OCI-LY7 (cell line): ENCODE measurements at regions not wholly inside any gene's neighbourhood (a gene's known extent, or its start where the extent isn't known, plus 50 kb on each side); places are given as distances from the start of the nearest gene placed in this dataset.

Experiments
- EZH2phosphoT487 ChIP-seq: fragments of 200-600 bp; sonication (generic); IDR thresholded peaks from 2 replicates; pipeline ENCODE4 v1.6.1; 2018; ENCODE audit warnings: low read depth, borderline replicate concordance, mild to moderate bottlenecking, mixed run types, antibody characterized with exemption, low read length, moderate library complexity, mixed read lengths
- TF ChIP-seq, protein P1 (sequence below): fragments of 200-600 bp; sonication (generic); conservative IDR thresholded peaks from 2 replicates; pipeline ENCODE4 v1.5.1; 2014; ENCODE audit warnings: mild to moderate bottlenecking, antibody characterized with exemption, low read length, moderate library complexity, mixed read lengths

DNA sequence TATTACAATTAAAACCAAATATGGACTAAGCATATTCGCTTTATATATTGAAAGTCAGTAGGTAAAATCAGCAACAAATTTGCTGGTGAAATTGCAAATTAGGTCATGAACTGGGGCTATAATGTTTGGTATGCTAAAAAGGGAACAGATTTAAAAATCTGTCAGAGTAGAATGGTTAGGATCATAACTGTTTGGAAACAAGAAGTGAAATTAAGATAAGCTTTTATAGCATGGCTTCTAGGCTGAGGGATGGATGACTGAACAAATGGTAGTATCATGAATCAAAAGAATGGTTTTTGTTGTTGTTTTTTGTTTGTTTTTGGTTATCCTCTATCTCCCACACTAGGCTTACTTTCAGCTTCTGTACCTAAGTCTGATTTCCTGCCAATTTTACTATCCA, 1090.4 kb downstream of the PCDH9 start:
- TF ChIP-seq, protein P1, sequence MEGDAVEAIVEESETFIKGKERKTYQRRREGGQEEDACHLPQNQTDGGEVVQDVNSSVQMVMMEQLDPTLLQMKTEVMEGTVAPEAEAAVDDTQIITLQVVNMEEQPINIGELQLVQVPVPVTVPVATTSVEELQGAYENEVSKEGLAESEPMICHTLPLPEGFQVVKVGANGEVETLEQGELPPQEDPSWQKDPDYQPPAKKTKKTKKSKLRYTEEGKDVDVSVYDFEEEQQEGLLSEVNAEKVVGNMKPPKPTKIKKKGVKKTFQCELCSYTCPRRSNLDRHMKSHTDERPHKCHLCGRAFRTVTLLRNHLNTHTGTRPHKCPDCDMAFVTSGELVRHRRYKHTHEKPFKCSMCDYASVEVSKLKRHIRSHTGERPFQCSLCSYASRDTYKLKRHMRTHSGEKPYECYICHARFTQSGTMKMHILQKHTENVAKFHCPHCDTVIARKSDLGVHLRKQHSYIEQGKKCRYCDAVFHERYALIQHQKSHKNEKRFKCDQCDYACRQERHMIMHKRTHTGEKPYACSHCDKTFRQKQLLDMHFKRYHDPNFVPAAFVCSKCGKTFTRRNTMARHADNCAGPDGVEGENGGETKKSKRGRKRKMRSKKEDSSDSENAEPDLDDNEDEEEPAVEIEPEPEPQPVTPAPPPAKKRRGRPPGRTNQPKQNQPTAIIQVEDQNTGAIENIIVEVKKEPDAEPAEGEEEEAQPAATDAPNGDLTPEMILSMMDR: no peak
- no peak for TF ChIP-seq EZH2phosphoT487
